Suprapubic skin (tissue), 4 donors: ENCODE measurements at regions not wholly inside any gene's neighbourhood (a gene's known extent, or its start where the extent isn't known, plus 50 kb on each side); places are given as distances from the start of the nearest gene placed in this dataset.

Experiments
- POLR2A ChIP-seq, 2 donors: fragments of 450-650 bp; IDR thresholded peaks; one replicate each; pipeline ENCODE4 v1.6.1; 2017; ENCODE audit warnings: antibody characterized with exemption in 2 of 2, mild to moderate bottlenecking in 2 of 2, moderate library complexity in 2 of 2
- POLR2AphosphoS5 ChIP-seq, 3 donors: sonication (generic); formaldehyde crosslinking; IDR thresholded peaks; one replicate each; pipeline ENCODE4 v1.6.1; 2017; ENCODE audit warnings: antibody characterized with exemption in 3 of 3
- TF ChIP-seq, protein P1 (sequence below), 2 donors: fragments of 200-600 bp in 1 of 2; fragments of 450-650 bp in 1 of 2; sonication (generic) in 1 of 2; IDR thresholded peaks; one replicate each; pipeline ENCODE4 v1.5.1; 2016 to 2019; ENCODE audit warnings: antibody characterized with exemption in 2 of 2, mild to moderate bottlenecking in 1 of 2, moderate library complexity in 1 of 2

DNA sequence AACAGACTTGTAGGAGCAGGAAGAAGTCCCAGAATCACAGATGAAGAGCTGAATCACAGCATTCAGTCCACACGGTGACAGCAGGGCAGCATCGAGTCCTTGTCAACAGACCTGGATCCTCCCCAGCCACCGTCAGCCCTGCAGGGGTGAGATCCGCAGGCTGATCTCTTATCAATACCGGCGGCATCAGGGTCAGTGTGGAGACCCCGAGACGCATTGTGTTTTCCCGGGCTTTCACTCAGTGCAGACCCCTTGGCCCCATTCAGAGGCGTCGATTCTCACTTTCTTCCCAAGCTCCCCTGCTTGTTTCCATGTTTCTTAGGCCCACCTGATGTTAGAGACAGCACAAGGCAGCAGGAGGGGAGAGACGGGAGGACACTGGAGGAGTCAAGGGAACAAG is 609.6 kb downstream of the PTPRU start:
- TF ChIP-seq, protein P1, sequence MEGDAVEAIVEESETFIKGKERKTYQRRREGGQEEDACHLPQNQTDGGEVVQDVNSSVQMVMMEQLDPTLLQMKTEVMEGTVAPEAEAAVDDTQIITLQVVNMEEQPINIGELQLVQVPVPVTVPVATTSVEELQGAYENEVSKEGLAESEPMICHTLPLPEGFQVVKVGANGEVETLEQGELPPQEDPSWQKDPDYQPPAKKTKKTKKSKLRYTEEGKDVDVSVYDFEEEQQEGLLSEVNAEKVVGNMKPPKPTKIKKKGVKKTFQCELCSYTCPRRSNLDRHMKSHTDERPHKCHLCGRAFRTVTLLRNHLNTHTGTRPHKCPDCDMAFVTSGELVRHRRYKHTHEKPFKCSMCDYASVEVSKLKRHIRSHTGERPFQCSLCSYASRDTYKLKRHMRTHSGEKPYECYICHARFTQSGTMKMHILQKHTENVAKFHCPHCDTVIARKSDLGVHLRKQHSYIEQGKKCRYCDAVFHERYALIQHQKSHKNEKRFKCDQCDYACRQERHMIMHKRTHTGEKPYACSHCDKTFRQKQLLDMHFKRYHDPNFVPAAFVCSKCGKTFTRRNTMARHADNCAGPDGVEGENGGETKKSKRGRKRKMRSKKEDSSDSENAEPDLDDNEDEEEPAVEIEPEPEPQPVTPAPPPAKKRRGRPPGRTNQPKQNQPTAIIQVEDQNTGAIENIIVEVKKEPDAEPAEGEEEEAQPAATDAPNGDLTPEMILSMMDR (IDR thresholded peaks at IDR 0.05) = no peak
- no peak for TF ChIP-seq POLR2AphosphoS5 (IDR thresholded peaks at IDR 0.05)
- no peak for TF ChIP-seq POLR2A (IDR thresholded peaks at IDR 0.05)
